HepG2 (cell line): ENCODE measurements at regions not wholly inside any gene's neighbourhood (a gene's known extent, or its start where the extent isn't known, plus 50 kb on each side); places are given as distances from the start of the nearest gene placed in this dataset.

ENCODE experiments used
- ATAC-seq: fragments of 200-7000 bp; cut with Tn5 transposase; 3 replicates; pipeline ENCODE4 v1.9.1; 2020; ENCODE audit warnings: mild to moderate bottlenecking, moderate library complexity
- BruUV-seq: library from RNA; stranded (reverse); fragments of 400-500 nt; replicated peaks from 2 replicates; lab custom pipeline; 2021; lab: Mats Ljungman, UMichigan
- CTCF ChIA-PET: fragments of 300-600 bp; formaldehyde crosslinking; extraction: SDS; loops from one replicate; lab custom pipeline; 2021; ENCODE audit warnings: low total read pairs, inconsistent platforms, low intra/inter-chr PET ratio; lab: Yijun Ruan, JAX
- POLR2A ChIA-PET: fragments of 350-600 bp; sonication (Branson Sonifier 250); formaldehyde crosslinking; loops from one replicate; lab custom pipeline; 2020; ENCODE audit warnings: antibody characterized with exemption, inconsistent platforms; lab: Yijun Ruan, JAX
- DNase-seq: peaks from one replicate; pipeline ENCODE4 v3.0.0-alpha.2; 2015; ENCODE audit warnings: low spot score
- FAIRE-seq: peaks from 3 replicates; lab custom pipeline; 2011; peaks lifted over from hg19 to GRCh38; lab: Jason Lieb, UNC
- H2AFZ ChIP-seq: one replicate; pipeline ENCODE4 v1.6.1; 2011; ENCODE audit warnings: low read length, inconsistent platforms
- H3K27ac ChIP-seq: fragments of 300-600 bp; 3 replicates; pipeline ENCODE4 v1.8.0; 2011; ENCODE audit warnings: mixed run types, mild to moderate bottlenecking, mixed read lengths, low read length, inconsistent platforms; ENCODE audit not compliant: insufficient read depth; ENCODE audit errors: extremely low read length
- H3K27me3 ChIP-seq, 2 experiments: fragments of 200-600 bp in 1 of 2; 2 replicates in 1 of 2; 3 replicates in 1 of 2; pipeline versions ENCODE4 v1.6.0 to v1.8.0; 2011; ENCODE audit warnings: low read length in 2 of 2, mild to moderate bottlenecking in 2 of 2, moderate library complexity in 2 of 2, inconsistent platforms in 1 of 2; ENCODE audit not compliant: insufficient read depth in 2 of 2, control insufficient read depth in 1 of 2
- H3K36me3 ChIP-seq, 2 experiments: fragments of 200-600 bp in 1 of 2; replicated peaks in 1 of 2; 2 replicates in 1 of 2; 3 replicates in 1 of 2; pipeline versions ENCODE4 v1.5.1 to v1.8.0; 2011; ENCODE audit warnings: low read length in 2 of 2, inconsistent platforms in 1 of 2; ENCODE audit not compliant: insufficient read depth in 2 of 2, control insufficient read depth in 1 of 2
- H3K4me1 ChIP-seq: 2 replicates; pipeline ENCODE4 v1.5.1; 2012; ENCODE audit warnings: low read length, inconsistent platforms; ENCODE audit not compliant: insufficient read depth
- H3K4me2 ChIP-seq: 2 replicates; pipeline ENCODE4 v1.6.0; 2011; ENCODE audit warnings: low read depth, low read length, inconsistent platforms
- H3K4me3 ChIP-seq, 3 experiments: fragments of 200-600 bp in 1 of 3; sonication (generic), shearing (Covaris generic) in 1 of 3; replicated peaks in 1 of 3; 2 replicates each; pipeline ENCODE4 v1.5.1; 2011 to 2016; ENCODE audit warnings: low read length in 3 of 3, inconsistent platforms in 2 of 3, low read depth in 2 of 3, mild to moderate bottlenecking in 2 of 3, control low read depth in 1 of 3, mixed read lengths in 1 of 3; ENCODE audit not compliant: insufficient read depth in 1 of 3
- H3K79me2 ChIP-seq: one replicate; pipeline ENCODE4 v1.6.1; 2011; ENCODE audit warnings: low read length, inconsistent platforms; ENCODE audit not compliant: insufficient read depth
- H3K9ac ChIP-seq: 2 replicates; pipeline ENCODE4 v1.6.0; 2011; ENCODE audit warnings: mild to moderate bottlenecking, low read depth, low read length, inconsistent platforms; ENCODE audit not compliant: insufficient read depth
- H3K9me3 ChIP-seq: 2 replicates; pipeline ENCODE4 v1.5.1; 2012; ENCODE audit warnings: mild to moderate bottlenecking, low read length
- H4K20me1 ChIP-seq: 2 replicates; pipeline ENCODE4 v1.6.0; 2011; ENCODE audit warnings: inconsistent platforms, mild to moderate bottlenecking, low read length, moderate library complexity; ENCODE audit not compliant: insufficient read depth
- BATF2 ChIP-seq: sonication (generic); formaldehyde crosslinking; IDR thresholded peaks from 2 replicates; pipeline ENCODE4 v1.8.0; 2022; ENCODE audit warnings: mild to moderate bottlenecking, missing genetic modification reagents, moderate library complexity
- BORCS8-MEF2B ChIP-seq: sonication (generic); formaldehyde crosslinking; IDR thresholded peaks from 2 replicates; pipeline ENCODE4 v1.8.0; 2022; ENCODE audit warnings: mild to moderate bottlenecking, missing genetic modification reagents
- FOXM1 ChIP-seq: sonication (generic); formaldehyde crosslinking; IDR thresholded peaks from 2 replicates; pipeline ENCODE4 v1.5.0; 2020; ENCODE audit warnings: missing genetic modification reagents
- ZFP36L1 ChIP-seq: sonication (generic); formaldehyde crosslinking; IDR thresholded peaks from 2 replicates; pipeline ENCODE4 v1.8.0; 2022; ENCODE audit warnings: mild to moderate bottlenecking, missing genetic modification reagents, moderate library complexity
- ZNF3 ChIP-seq: IDR thresholded peaks from 2 replicates; pipeline ENCODE4 v1.7.0; 2017; ENCODE audit warnings: inconsistent platforms
- ZNF326 ChIP-seq: sonication (generic); formaldehyde crosslinking; IDR thresholded peaks from 2 replicates; pipeline ENCODE4 v1.4.0; 2020; ENCODE audit warnings: missing genetic modification reagents, borderline replicate concordance
- ZNF678 ChIP-seq: sonication (generic); formaldehyde crosslinking; IDR thresholded peaks from 2 replicates; pipeline ENCODE4 v1.4.0; 2020; ENCODE audit warnings: mild to moderate bottlenecking, missing genetic modification reagents
- ZNF761 ChIP-seq: sonication (generic); formaldehyde crosslinking; conservative IDR thresholded peaks from 2 replicates; pipeline ENCODE4 v1.4.0; 2020; ENCODE audit warnings: mild to moderate bottlenecking, missing genetic modification reagents
- ZNF790 ChIP-seq: sonication (generic); formaldehyde crosslinking; IDR thresholded peaks from 2 replicates; pipeline ENCODE4 v1.8.0; 2022; ENCODE audit warnings: missing genetic modification reagents, mild to moderate bottlenecking, borderline replicate concordance
- ZSCAN22 ChIP-seq: sonication (generic); formaldehyde crosslinking; IDR thresholded peaks from 2 replicates; pipeline ENCODE4 v1.4.0; 2020; ENCODE audit warnings: mild to moderate bottlenecking, missing genetic modification reagents
- WGBS: methylation state at CpG from one replicate; pipeline ENCODE4 v1.1.6; 2017; ENCODE audit warnings: low lambda C conversion rate; 5-methylcytosine and 5-hydroxymethylcytosine counted together
- in situ Hi-C: cut with HindIII; loops from 2 replicates; pipeline ENCODE4 v1.10.0; 2017; ENCODE audit warnings: low pct_unique_long_range_greater_than_20kb; ENCODE audit not compliant: extremely low pct_ligation_motif_present
- intact Hi-C: fragments of 100-400 bp; cut with micrococcal nuclease; formaldehyde crosslinking; loops from one replicate; pipeline ENCODE4 v1.10.0; 2022; ENCODE audit not compliant: unreplicated experiment
- TF ChIP-seq, protein P1 (sequence below): fragments of 450-650 bp; IDR thresholded peaks from 2 replicates; pipeline ENCODE4 v1.6.1; 2017; ENCODE audit warnings: mild to moderate bottlenecking
- TF ChIP-seq, protein P2 (sequence below): sonication (generic); formaldehyde crosslinking; IDR thresholded peaks from 2 replicates; pipeline ENCODE4 v1.8.1; 2023; ENCODE audit warnings: mild to moderate bottlenecking, missing genetic modification reagents

DNA sequence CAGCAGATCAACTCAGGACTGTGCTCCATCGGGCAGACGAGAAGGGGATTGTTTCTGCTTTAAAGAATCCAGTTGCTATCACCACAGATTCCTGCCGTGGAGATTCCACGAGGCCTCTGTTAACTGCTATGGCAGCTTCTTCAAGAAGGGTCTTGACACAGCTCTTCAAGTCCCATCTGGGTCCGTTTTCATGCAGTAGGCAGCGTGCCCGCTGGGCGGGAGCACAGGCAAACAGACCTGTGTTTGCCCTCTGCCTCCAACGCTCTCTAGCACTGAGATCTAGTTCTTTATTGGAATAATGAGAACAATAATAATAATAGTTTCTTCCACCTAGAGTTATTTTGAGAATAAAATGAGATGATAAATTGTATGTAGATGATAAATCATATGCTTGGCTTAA is 127.2 kb upstream of the SP8 start:
- no peak overlapping the region for H2AFZ ChIP-seq
- H3K27me3 ChIP-seq: no peaks in the 10 kb centered on the region
- no peaks in the 10 kb centered on the region for H3K36me3 ChIP-seq
- ChIA-PET CTCF (no interaction called here), POLR2A (no interaction called here)
- no peaks in the 10 kb centered on the region for H3K4me1 ChIP-seq
- BruUV-seq: no TSS peak
- WGBS: 6% methylated on average over 6 of the region's 9 CpGs
- no peak overlapping the region for H3K4me2 ChIP-seq
- no peak overlapping the region for H3K9ac ChIP-seq
- H4K20me1 ChIP-seq: no peaks in the 10 kb centered on the region
- no peak for TF ChIP-seq ZNF761 (CRISPR knock-in tag)
- TF ChIP-seq BORCS8-MEF2B (CRISPR knock-in tag): no peak
- no peak for TF ChIP-seq ZFP36L1
- TF ChIP-seq ZNF678: no peak
- TF ChIP-seq ZNF790 (CRISPR knock-in tag): no peak
- TF ChIP-seq, protein P1, sequence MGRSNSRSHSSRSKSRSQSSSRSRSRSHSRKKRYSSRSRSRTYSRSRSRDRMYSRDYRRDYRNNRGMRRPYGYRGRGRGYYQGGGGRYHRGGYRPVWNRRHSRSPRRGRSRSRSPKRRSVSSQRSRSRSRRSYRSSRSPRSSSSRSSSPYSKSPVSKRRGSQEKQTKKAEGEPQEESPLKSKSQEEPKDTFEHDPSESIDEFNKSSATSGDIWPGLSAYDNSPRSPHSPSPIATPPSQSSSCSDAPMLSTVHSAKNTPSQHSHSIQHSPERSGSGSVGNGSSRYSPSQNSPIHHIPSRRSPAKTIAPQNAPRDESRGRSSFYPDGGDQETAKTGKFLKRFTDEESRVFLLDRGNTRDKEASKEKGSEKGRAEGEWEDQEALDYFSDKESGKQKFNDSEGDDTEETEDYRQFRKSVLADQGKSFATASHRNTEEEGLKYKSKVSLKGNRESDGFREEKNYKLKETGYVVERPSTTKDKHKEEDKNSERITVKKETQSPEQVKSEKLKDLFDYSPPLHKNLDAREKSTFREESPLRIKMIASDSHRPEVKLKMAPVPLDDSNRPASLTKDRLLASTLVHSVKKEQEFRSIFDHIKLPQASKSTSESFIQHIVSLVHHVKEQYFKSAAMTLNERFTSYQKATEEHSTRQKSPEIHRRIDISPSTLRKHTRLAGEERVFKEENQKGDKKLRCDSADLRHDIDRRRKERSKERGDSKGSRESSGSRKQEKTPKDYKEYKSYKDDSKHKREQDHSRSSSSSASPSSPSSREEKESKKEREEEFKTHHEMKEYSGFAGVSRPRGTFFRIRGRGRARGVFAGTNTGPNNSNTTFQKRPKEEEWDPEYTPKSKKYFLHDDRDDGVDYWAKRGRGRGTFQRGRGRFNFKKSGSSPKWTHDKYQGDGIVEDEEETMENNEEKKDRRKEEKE: no peak
- TF ChIP-seq ZSCAN22 (CRISPR knock-in tag): no peak
- no peak for TF ChIP-seq BATF2 (CRISPR knock-in tag)
- no peak for TF ChIP-seq ZNF326 (CRISPR knock-in tag)
- TF ChIP-seq FOXM1 (CRISPR knock-in tag): no peak
- TF ChIP-seq ZNF3 (CRISPR knock-in tag): no peak
- TF ChIP-seq, protein P2, sequence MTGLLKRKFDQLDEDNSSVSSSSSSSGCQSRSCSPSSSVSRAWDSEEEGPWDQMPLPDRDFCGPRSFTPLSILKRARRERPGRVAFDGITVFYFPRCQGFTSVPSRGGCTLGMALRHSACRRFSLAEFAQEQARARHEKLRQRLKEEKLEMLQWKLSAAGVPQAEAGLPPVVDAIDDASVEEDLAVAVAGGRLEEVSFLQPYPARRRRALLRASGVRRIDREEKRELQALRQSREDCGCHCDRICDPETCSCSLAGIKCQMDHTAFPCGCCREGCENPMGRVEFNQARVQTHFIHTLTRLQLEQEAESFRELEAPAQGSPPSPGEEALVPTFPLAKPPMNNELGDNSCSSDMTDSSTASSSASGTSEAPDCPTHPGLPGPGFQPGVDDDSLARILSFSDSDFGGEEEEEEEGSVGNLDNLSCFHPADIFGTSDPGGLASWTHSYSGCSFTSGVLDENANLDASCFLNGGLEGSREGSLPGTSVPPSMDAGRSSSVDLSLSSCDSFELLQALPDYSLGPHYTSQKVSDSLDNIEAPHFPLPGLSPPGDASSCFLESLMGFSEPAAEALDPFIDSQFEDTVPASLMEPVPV: no peak
- no peaks in the 10 kb centered on the region for H3K79me2 ChIP-seq
- FAIRE-seq (no peak), ATAC-seq (peak; percentile 37; the same call in 1 of the 3 replicates), DNase-seq (no peak)
- H3K4me3 ChIP-seq: no peak overlapping the region
- H3K27ac ChIP-seq: no peak overlapping the region
- in situ Hi-C loops (no loop called here), intact Hi-C loops (no loop called here)
- no peaks in the 10 kb centered on the region for H3K9me3 ChIP-seq
